BLaER1 (cell line): ENCODE measurements at regions not wholly inside any gene's neighbourhood (a gene's known extent, or its start where the extent isn't known, plus 50 kb on each side); places are given as distances from the start of the nearest gene placed in this dataset.

Experiments
- H3K27ac ChIP-seq: shearing (Covaris generic); formaldehyde crosslinking; 2 replicates; pipeline ENCODE4 v1.8.1; 2022
- H3K27me3 ChIP-seq: shearing (Covaris generic); formaldehyde crosslinking; 2 replicates; pipeline ENCODE4 v1.8.1; 2022
- H3K36me3 ChIP-seq: shearing (Covaris generic); formaldehyde crosslinking; 2 replicates; pipeline ENCODE4 v1.8.1; 2022
- H3K4me1 ChIP-seq: shearing (Covaris generic); formaldehyde crosslinking; 2 replicates; pipeline ENCODE4 v1.8.1; 2022
- H3K4me2 ChIP-seq: shearing (Covaris generic); formaldehyde crosslinking; 2 replicates; pipeline ENCODE4 v1.8.1; 2022
- H3K4me3 ChIP-seq: shearing (Covaris generic); formaldehyde crosslinking; 2 replicates; pipeline ENCODE4 v1.8.1; 2022
- H3K9ac ChIP-seq: shearing (Covaris generic); formaldehyde crosslinking; 2 replicates; pipeline ENCODE4 v1.8.1; 2022
- H3K9me3 ChIP-seq: shearing (Covaris generic); formaldehyde crosslinking; 2 replicates; pipeline ENCODE4 v1.8.1; 2022
- H4K20me1 ChIP-seq: shearing (Covaris generic); formaldehyde crosslinking; 2 replicates; pipeline ENCODE4 v1.8.1; 2022
- Cebpa-rat ChIP-seq: shearing (Covaris generic); IDR thresholded peaks from 2 replicates; pipeline ENCODE4 v1.8.1; 2022

DNA sequence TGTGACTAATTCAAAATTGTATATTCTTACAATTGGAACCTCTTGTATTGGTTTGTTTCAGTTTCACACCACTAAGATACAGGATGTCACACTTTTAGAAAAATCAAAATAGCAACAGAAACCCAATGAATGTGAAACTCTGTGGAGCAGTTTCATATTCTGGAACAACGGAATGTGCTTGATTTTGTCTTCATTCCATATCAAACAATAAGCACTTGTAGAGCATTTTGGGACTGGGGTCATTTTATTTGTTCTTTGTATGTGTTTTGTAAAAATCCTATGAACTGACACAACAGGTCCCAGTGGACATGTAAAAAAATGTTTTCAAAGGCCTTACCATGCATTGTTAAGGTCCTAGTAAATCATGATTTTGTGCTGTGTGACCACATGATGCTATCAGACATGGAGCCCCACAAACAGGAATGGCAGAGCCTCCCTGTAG, 123.1 kb downstream of the DKK1 start:
- Histone ChIP-seq H3K27me3 (no peaks in the 10 kb centered on the region), H3K9ac (peak overlapping the region; percentile 59), H3K4me1 (peaks cover 44% of the 10 kb centered on the region), H4K20me1 (no peaks in the 10 kb centered on the region), H3K4me2 (peak overlapping the region; percentile 70), H3K36me3 (no peaks in the 10 kb centered on the region), H3K4me3 (peak overlapping the region; percentile 13; the same call in 1 of the 2 replicates), H3K27ac (peak overlapping the region; percentile 77), H3K9me3 (peaks cover 19% of the 10 kb centered on the region)
- no peak for TF ChIP-seq Cebpa-rat

DNA sequence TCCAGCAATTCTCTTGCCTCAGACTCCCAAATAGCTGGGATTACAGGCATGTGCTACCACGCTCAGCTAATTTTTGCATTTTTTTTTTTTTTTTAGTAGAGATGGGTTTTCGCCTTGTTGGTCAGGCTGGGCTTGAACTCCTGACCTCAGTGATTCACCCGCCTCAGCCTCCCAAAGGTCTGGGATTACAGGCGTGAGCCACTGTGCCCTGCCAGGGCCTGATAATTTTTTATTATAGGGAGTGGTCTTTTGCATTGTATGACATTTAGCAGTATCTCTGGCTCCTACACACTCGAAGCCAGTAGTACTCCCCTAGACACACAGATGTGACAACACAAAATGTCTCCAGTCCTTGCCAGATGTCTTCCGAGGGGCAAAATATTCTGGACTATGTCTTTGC, 124.0 kb downstream of the DKK1 start:
- H4K20me1 ChIP-seq: no peaks in the 10 kb centered on the region
- H3K27ac ChIP-seq: peak overlapping the region; percentile 77
- H3K4me1 ChIP-seq: peaks cover 50% of the 10 kb centered on the region
- TF ChIP-seq Cebpa-rat: no peak
- H3K9ac ChIP-seq: no peak overlapping the region
- no peaks in the 10 kb centered on the region for H3K36me3 ChIP-seq
- H3K4me2 ChIP-seq: peak overlapping the region; percentile 70
- no peaks in the 10 kb centered on the region for H3K27me3 ChIP-seq
- no peak overlapping the region for H3K4me3 ChIP-seq
- H3K9me3 ChIP-seq: peaks cover 19% of the 10 kb centered on the region

DNA sequence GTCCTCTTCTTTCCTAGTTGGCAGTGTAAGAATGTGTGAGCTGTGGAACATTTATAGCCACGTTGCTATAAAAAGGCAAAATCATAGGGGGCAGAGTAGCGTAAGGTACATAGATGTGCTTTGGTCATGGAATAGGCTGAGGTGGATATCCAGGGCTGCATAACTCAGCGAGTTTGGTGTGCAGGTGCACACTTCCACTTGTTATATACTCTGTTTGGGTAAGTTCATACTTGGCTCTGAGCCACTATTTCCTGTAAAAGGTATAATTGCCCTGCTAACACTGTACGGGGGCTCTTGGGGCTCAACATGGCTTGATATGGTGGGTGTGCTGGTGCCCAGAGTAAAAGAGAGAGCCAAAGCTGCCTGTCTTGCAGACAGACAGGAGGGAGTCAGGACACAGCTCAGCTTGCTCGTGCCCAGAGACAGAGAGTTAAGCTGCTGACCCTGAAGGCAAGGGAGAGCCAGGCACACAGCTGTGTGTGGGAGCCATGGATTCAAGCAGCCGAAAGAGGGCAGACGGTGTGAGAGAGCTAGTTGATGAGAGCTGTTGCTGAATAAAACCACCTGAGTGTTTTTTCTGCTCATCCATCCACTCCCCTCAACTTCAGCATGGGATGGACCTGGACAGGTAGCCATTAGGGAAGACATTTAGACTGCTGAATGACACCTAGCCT, 126.7 kb downstream of the DKK1 start:
- Histone ChIP-seq H3K4me1 (peaks cover 44% of the 10 kb centered on the region), H3K9ac (no peak overlapping the region), H3K27ac (no peak overlapping the region; the same call in 1 of the 2 replicates), H3K4me2 (no peak overlapping the region), H4K20me1 (no peaks in the 10 kb centered on the region), H3K36me3 (no peaks in the 10 kb centered on the region), H3K4me3 (no peak overlapping the region), H3K27me3 (no peaks in the 10 kb centered on the region), H3K9me3 (peaks cover 19% of the 10 kb centered on the region)
- no peak for TF ChIP-seq Cebpa-rat

DNA sequence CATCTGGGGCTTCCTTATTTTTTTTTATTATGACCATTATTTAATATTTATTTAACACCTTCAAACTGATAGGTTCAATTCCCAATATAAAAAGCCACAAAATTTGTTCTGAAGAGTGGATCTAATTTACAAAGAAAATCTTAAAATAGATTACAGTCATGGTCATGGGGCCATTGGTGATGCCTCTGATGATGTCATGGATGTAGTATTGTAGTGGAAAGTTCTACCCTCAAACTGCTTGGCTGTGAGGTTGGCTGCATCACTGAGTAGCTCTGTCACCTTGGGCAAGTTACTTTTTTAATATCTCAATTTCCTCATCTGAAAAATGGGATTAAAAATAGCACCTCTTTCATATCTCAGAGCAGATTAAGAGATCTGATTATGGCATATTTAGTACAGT, 128.5 kb downstream of the DKK1 start:
- Histone ChIP-seq H4K20me1 (no peaks in the 10 kb centered on the region), H3K27ac (no peak overlapping the region), H3K4me1 (peaks cover 26% of the 10 kb centered on the region), H3K9ac (no peak overlapping the region), H3K4me3 (no peak overlapping the region), H3K4me2 (no peak overlapping the region), H3K9me3 (peaks cover 19% of the 10 kb centered on the region), H3K27me3 (no peaks in the 10 kb centered on the region), H3K36me3 (no peaks in the 10 kb centered on the region)
- no peak for TF ChIP-seq Cebpa-rat

DNA sequence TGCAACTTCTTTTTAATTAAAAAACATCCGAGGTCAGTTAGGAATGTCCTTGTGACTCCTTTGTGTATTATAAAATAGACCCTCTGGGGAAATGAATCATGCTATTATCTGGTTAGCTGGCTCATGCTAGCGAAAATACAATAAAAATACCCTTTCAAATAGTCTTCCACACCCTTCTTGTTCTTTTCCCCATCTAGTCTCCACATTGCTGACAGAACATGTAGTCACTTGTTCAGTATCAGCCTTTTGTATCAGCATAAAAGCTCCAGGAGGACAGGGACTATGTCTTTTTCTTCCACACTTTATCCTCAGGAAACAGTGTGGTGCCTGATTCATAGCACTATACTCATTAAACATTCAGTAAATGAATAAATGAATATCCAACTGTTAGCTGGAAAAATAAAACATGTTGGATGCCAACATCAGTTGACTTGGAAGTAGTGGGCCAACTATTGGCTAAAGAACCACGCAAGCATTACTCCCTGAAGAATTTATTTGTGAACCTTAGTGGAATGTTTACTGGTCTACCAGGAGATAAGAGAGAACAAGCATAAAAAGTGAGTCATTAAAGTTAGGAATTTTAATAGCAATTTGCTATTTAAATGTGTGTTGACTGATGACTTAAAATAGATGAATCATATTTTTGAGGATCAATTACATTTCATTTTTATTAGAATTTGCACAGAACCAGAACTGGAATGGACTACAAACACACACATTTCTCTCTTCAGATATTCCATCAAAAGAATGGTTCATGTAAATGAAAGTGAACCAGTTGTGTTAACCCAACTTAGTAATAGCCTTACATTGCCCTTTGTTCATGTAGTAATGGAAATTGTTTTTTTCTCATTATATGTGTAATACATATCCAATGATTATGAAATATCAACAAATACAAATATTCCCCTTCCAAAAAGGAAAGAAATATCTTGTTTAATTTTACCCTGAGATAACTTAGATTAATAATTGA, 129.6 kb downstream of the DKK1 start:
- Histone ChIP-seq H3K27me3 (no peaks in the 10 kb centered on the region), H3K4me1 (peaks cover 14% of the 10 kb centered on the region), H3K36me3 (no peaks in the 10 kb centered on the region), H3K9ac (no peak overlapping the region), H3K4me2 (no peak overlapping the region), H3K4me3 (no peak overlapping the region), H4K20me1 (no peaks in the 10 kb centered on the region), H3K27ac (no peak overlapping the region), H3K9me3 (peaks cover 19% of the 10 kb centered on the region)
- TF ChIP-seq Cebpa-rat: no peak

DNA sequence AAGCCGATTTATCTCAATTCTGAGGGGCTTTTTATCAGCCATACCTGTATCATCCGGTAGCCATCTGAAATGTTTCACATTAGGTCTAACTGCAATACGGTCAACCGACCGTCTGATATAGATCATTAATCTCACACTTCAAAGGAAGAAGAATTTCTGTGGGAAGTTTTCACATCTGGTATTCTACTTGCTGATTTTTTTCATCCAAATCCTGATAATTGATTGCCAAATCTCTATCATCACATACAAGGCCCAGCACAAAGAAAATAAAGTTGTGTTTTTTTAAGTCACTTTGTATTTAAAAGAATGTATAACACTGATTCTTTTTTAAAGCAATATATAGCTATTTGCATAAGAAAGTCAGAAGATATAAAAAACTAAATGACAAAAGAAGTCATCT, 132.3 kb downstream of the DKK1 start:
- no peak overlapping the region for H3K9ac ChIP-seq
- H3K4me3 ChIP-seq: no peak overlapping the region
- no peaks in the 10 kb centered on the region for H4K20me1 ChIP-seq
- no peaks in the 10 kb centered on the region for H3K36me3 ChIP-seq
- peaks cover 4% of the 10 kb centered on the region; the same call in 1 of the 2 replicates for H3K9me3 ChIP-seq
- no peaks in the 10 kb centered on the region for H3K27me3 ChIP-seq
- peaks cover 11% of the 10 kb centered on the region for H3K4me1 ChIP-seq
- no peak overlapping the region for H3K4me2 ChIP-seq
- TF ChIP-seq Cebpa-rat: no peak
- no peak overlapping the region for H3K27ac ChIP-seq

DNA sequence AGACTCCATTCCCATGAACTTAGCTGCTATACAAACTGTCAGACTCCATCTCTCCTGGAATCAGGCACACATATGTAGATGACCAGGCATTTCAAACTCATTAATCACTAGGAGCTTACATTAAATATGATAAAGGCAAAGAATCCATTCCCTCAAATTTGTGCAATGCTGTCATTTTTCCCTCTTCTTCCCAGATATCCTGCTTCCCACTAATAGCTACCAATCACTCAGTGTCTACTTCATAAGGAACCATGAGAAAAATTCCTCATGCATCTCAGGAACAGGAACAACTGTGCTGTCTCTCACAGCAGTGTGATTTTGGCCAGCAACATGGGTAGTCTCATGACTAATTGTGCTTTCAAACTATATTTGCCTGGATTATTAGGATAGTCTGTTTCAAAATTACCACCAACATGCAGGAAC, 133.9 kb downstream of the DKK1 start:
- H3K4me1 ChIP-seq: peaks cover 7% of the 10 kb centered on the region
- no peak overlapping the region for H3K27ac ChIP-seq
- H3K4me3 ChIP-seq: no peak overlapping the region
- no peaks in the 10 kb centered on the region for H3K36me3 ChIP-seq
- no peak overlapping the region for H3K4me2 ChIP-seq
- no peaks in the 10 kb centered on the region for H3K27me3 ChIP-seq
- no peaks in the 10 kb centered on the region for H4K20me1 ChIP-seq
- TF ChIP-seq Cebpa-rat: no peak
- no peaks in the 10 kb centered on the region for H3K9me3 ChIP-seq
- H3K9ac ChIP-seq: no peak overlapping the region

DNA sequence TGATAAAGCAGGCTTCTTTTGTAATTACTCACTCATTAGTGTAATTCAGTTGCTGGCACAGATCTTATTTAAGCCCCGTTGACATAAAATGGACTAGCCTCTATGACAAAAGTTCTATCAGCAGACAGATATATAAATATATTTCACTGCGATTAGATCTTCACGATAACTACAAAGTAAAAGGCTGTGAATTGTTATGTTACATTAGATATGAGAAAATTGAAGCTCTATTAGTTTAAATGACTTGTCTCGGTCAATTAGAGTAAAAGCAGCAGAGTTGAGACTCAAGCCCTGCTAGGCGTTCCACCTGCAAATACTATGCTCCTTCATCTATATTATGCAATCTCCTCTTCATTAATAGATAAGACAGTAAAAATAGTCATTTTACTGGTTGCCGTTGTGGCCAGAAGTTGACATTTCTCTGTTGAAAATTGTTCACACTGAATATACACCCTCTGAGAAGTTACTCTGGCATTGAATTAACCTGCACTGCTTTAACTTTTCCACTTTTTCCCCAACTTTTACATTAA, 136.7 kb downstream of the DKK1 start:
- Histone ChIP-seq H3K9ac (no peak overlapping the region), H3K9me3 (no peaks in the 10 kb centered on the region), H3K4me1 (peaks cover 13% of the 10 kb centered on the region)

DNA sequence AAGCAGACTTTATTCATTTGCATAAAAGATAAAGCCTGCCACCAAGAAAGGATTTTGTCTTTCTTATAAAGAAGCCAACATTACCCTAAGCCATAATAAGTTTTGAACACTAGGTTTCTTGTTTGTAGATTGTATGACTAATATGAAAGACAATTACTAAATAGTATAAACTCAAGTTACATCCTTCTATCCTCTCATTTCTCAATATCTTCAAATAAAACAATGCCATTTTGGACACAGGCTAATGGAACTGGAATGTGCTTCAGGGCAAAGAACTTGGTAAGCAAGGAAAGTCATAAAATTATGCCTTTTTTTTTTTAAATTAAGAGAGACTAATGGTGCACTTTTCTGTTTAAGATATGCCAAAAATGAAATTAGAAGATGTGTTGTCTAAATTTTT, 137.7 kb downstream of the DKK1 start:
- no peak overlapping the region for H3K4me2 ChIP-seq
- no peaks in the 10 kb centered on the region for H3K27me3 ChIP-seq
- no peaks in the 10 kb centered on the region for H3K36me3 ChIP-seq
- TF ChIP-seq Cebpa-rat: no peak
- no peak overlapping the region for H3K27ac ChIP-seq
- H3K9ac ChIP-seq: no peak overlapping the region
- no peaks in the 10 kb centered on the region for H4K20me1 ChIP-seq
- H3K9me3 ChIP-seq: no peaks in the 10 kb centered on the region
- H3K4me3 ChIP-seq: no peak overlapping the region
- peaks cover 13% of the 10 kb centered on the region for H3K4me1 ChIP-seq

More for the DNA sequence above, 136.7 kb downstream of the DKK1 start:
- Histone ChIP-seq H3K27me3 (no peaks in the 10 kb centered on the region), H3K4me3 (no peak overlapping the region), H3K36me3 (no peaks in the 10 kb centered on the region), H3K4me2 (no peak overlapping the region), H4K20me1 (no peaks in the 10 kb centered on the region), H3K27ac (no peak overlapping the region)
- no peak for TF ChIP-seq Cebpa-rat
